VCaP (cell line): ENCODE measurements at regions not wholly inside any gene's neighbourhood (a gene's known extent, or its start where the extent isn't known, plus 50 kb on each side); places are given as distances from the start of the nearest gene placed in this dataset.

Source experiments
- H3K27ac ChIP-seq: fragments of 450-650 bp; 2 replicates; pipeline ENCODE4 v1.5.1; 2017
- TF ChIP-seq, protein P1 (sequence below): fragments of 450-650 bp; conservative IDR thresholded peaks from 2 replicates; pipeline ENCODE4 v1.5.1; 2017; ENCODE audit warnings: mild to moderate bottlenecking, moderate library complexity

DNA sequence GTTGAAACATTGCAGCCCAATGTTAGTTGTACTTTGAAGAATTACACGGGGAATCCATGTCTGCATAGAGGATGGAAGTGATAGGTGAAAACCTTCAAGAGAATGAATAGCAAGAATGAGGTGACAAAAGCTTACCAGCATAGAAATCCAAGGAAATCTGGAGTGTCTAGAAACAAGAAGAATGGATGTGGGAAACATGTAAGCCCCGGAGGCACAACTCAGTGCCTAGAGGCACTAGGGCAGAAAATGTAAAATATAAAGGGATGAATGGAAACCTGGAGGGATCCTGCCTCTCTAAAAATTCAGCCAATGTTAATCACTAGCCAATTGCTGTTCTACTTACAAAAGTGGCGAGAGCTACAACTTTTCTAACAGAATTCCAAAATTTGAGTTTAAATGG lies 619.0 kb downstream of the TBL1XR1 start:
- TF ChIP-seq, protein P1, sequence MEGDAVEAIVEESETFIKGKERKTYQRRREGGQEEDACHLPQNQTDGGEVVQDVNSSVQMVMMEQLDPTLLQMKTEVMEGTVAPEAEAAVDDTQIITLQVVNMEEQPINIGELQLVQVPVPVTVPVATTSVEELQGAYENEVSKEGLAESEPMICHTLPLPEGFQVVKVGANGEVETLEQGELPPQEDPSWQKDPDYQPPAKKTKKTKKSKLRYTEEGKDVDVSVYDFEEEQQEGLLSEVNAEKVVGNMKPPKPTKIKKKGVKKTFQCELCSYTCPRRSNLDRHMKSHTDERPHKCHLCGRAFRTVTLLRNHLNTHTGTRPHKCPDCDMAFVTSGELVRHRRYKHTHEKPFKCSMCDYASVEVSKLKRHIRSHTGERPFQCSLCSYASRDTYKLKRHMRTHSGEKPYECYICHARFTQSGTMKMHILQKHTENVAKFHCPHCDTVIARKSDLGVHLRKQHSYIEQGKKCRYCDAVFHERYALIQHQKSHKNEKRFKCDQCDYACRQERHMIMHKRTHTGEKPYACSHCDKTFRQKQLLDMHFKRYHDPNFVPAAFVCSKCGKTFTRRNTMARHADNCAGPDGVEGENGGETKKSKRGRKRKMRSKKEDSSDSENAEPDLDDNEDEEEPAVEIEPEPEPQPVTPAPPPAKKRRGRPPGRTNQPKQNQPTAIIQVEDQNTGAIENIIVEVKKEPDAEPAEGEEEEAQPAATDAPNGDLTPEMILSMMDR = no peak
- H3K27ac ChIP-seq = no peak overlapping the region

DNA sequence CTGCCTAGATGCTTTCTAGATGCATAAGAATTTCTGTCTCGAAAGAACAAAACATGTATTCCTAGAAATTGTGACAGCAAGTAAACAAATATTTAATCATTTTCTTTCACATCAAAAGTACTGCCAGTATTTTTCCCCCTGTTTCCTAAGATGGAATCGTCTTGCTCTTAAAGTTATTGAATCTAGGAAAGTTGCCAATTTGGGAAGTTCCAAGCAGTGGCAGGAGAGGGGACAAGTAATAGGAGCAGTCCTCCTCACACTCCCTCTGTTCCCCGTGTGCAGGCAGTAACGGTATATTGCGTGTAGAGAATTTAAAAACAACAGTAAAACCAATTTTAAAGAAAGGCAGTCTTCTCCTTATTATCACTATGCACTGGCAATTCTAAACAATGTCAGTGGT lies 619.8 kb downstream of the TBL1XR1 start:
- TF ChIP-seq, protein P1 = no peak

DNA sequence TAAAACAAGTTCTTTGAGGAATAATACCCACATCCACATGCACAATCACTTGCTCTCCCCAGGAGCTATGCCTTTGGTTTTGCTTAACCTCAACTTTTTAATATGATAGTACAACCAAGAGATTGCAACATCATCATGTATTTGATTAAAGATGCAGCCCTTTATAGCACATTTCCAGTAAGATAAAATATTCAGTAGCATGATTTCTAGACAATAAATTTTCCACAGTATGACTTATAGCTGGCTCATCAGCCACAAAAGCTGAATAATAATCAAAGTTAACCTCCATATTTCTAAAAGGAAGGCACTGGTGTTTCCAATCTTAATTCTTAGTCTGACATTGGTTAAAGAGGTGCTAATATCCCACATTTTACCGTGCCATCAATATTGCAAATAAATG lies 622.5 kb downstream of the TBL1XR1 start:
- TF ChIP-seq, protein P1 = no peak
- no peak overlapping the region for H3K27ac ChIP-seq

More for the DNA sequence above, 619.8 kb downstream of the TBL1XR1 start:
- H3K27ac ChIP-seq = no peak overlapping the region

DNA sequence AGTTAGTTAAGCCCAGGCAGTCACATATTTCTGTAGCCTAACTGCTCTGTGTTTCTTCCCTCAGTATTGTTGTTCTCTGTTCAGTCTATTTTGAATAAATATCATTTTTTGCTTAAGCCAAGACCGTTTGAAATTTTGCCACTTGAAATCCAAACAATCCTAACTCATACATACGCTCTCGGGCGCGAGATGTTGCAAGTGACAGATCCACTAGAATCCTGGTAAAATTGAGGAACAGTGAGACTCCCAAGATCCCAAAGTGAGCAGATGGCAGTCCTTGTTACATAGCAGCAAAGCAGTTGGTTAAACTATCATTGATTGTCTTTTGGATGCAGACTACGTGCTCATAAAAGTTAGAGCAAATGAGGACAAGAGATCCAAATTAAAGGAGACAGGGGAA lies 625.4 kb downstream of the TBL1XR1 start:
- TF ChIP-seq, protein P1 = no peak
- no peak overlapping the region for H3K27ac ChIP-seq

DNA sequence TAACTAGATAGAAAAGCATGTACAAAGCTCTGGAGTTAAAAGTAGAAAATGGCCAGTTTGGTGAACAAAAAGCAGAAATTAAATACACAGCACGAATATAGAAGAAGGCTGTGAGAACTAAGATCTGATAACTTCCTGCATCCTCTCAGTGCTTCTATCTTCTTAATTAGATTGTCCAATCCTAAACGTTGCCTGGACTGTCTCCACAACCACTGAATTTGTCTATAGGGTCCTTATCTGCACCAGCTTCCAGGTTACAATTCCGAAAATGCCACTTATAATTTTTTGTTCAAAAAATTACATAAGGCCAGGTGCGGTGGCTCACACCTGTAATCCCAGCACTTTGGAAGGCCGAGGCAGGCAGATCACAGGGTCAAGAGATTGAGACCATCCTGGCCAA lies 626.3 kb downstream of the TBL1XR1 start:
- TF ChIP-seq, protein P1 = no peak
- no peak overlapping the region for H3K27ac ChIP-seq

DNA sequence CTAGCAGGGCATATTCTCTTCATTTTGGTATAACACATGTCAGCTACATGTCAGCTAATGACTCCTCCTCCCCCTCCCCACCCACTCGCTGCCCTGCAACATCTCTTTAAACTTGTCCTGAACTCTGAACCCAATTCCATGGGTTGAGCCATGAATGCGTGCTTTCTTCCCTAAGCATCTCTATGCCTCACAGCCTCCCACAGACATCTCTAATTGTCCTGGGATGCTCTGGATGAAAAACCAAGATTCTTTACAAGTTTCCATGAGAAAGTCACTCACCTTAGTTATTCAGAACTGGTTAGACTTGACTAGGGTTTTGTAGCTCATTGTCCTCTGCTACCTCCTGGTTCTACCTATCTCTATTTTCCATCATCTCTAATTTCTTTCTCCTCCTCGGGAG lies 629.1 kb downstream of the TBL1XR1 start:
- no peak overlapping the region for H3K27ac ChIP-seq
- TF ChIP-seq, protein P1 = no peak

DNA sequence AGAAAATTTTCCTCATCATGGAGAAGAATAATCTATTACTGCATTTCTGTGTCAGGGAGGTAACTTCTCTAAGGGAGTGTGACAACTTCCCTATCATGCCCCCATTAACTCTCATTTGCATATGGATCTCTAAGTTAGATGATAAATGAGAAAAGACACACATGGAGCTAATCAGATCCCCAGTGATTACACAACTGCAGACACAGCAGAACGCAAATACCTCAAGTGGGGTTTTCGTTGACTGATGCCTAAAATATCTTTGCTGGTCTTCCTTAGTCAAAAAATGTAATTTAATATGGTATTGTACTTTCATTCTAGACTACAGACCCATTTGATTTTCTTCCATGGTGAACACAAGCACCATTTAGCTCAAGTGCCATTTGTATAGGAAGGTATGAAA lies 630.5 kb downstream of the TBL1XR1 start:
- TF ChIP-seq, protein P1 = no peak
- no peak overlapping the region for H3K27ac ChIP-seq

DNA sequence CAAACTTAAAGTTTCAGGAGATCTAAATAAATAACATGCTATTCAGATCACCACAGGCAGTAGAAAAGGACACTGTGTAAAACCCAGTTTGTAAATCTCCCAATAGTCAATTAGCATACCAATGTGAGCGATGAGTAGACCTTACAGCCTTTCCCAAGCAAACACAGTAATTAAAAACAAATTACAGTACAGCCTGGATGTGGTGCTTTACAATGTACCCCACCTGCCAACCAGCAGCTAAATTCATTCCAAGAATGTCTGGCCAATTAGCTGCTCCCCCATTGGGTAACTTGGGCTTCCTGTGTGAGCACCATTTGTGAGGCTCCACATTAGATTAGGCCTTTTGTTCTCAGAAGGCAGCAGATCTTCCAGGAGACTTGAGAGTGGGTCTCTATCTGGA lies 635.0 kb downstream of the TBL1XR1 start:
- H3K27ac ChIP-seq = no peak overlapping the region
- TF ChIP-seq, protein P1 = no peak
